HEK293T (cell line): ENCODE measurements at regions not wholly inside any gene's neighbourhood (a gene's known extent, or its start where the extent isn't known, plus 50 kb on each side); places are given as distances from the start of the nearest gene placed in this dataset.

Source experiments
- CTCF ChIA-PET: fragments of 350-600 bp; formaldehyde crosslinking; extraction: SDS; loops from one replicate; lab custom pipeline; 2021; ENCODE audit warnings: antibody characterized with exemption, inconsistent platforms; lab: Yijun Ruan, JAX
- POLR2A ChIA-PET: fragments of 350-600 bp; formaldehyde crosslinking; extraction: SDS; loops from one replicate; lab custom pipeline; 2020; ENCODE audit warnings: antibody characterized with exemption, inconsistent platforms; lab: Yijun Ruan, JAX
- DNase-seq: peaks from one replicate; pipeline ENCODE4 v3.0.0; 2012; ENCODE audit warnings: mixed read lengths; ENCODE audit errors: extremely low spot score
- ARNT ChIP-seq: fragments of 450-650 bp; IDR thresholded peaks from 2 replicates; pipeline ENCODE4 v1.6.1; 2017; ENCODE audit warnings: mild to moderate bottlenecking
- BHLHE40 ChIP-seq: fragments of 450-650 bp; IDR thresholded peaks from 2 replicates; pipeline ENCODE4 v1.6.1; 2016; ENCODE audit warnings: mild to moderate bottlenecking, moderate library complexity, borderline replicate concordance
- CTBP1 ChIP-seq: fragments of 450-650 bp; IDR thresholded peaks from 2 replicates; pipeline ENCODE4 v1.6.1; 2016; ENCODE audit warnings: borderline replicate concordance
- ELF4 ChIP-seq: fragments of 450-650 bp; IDR thresholded peaks from 2 replicates; pipeline ENCODE4 v1.6.1; 2017; ENCODE audit warnings: antibody characterized with exemption
- FOXA1 ChIP-seq: fragments of 450-650 bp; IDR thresholded peaks from 2 replicates; pipeline ENCODE4 v1.6.1; 2016; ENCODE audit warnings: mild to moderate bottlenecking
- FOXK2 ChIP-seq: fragments of 450-650 bp; IDR thresholded peaks from 2 replicates; pipeline ENCODE4 v1.6.1; 2016; ENCODE audit warnings: mild to moderate bottlenecking
- FOXM1 ChIP-seq: fragments of 450-650 bp; IDR thresholded peaks from 2 replicates; pipeline ENCODE4 v1.6.1; 2017; ENCODE audit warnings: mild to moderate bottlenecking, borderline replicate concordance
- HDGF ChIP-seq: fragments of 450-650 bp; IDR thresholded peaks from 2 replicates; pipeline ENCODE4 v1.6.1; 2017; ENCODE audit warnings: antibody characterized with exemption, borderline replicate concordance
- L3MBTL2 ChIP-seq: fragments of 450-650 bp; conservative IDR thresholded peaks from 2 replicates; pipeline ENCODE4 v1.6.1; 2016; ENCODE audit warnings: mild to moderate bottlenecking
- LEF1 ChIP-seq: fragments of 450-650 bp; IDR thresholded peaks from 2 replicates; pipeline ENCODE4 v1.6.1; 2017; ENCODE audit warnings: mild to moderate bottlenecking, borderline replicate concordance
- NFRKB ChIP-seq: fragments of 450-650 bp; IDR thresholded peaks from 2 replicates; pipeline ENCODE4 v1.6.1; 2016; ENCODE audit warnings: mild to moderate bottlenecking, moderate library complexity
- PKNOX1 ChIP-seq: fragments of 450-650 bp; IDR thresholded peaks from 2 replicates; pipeline ENCODE4 v1.6.1; 2016
- SP1 ChIP-seq: fragments of 450-650 bp; IDR thresholded peaks from 2 replicates; pipeline ENCODE4 v1.6.1; 2017
- SUZ12 ChIP-seq: fragments of 450-650 bp; IDR thresholded peaks from 2 replicates; pipeline ENCODE4 v1.6.1; 2016; ENCODE audit warnings: mild to moderate bottlenecking
- TARDBP ChIP-seq: fragments of 450-650 bp; IDR thresholded peaks from 2 replicates; pipeline ENCODE4 v1.6.1; 2016
- ZNF384 ChIP-seq: fragments of 450-650 bp; IDR thresholded peaks from 2 replicates; pipeline ENCODE4 v1.6.1; 2016

GRCh38 chr12:125775507-125775906, 710.3 kb downstream of the AACS start:
- TF ChIP-seq ZNF384 (no peak), NFRKB (no peak), SP1 (no peak), FOXA1 (no peak), TARDBP (no peak), FOXK2 (no peak), SUZ12 (no peak), LEF1 (no peak), ELF4 (no peak), CTBP1 (no peak), BHLHE40 (no peak), FOXM1 (no peak), HDGF (no peak), PKNOX1 (no peak), ARNT (no peak), L3MBTL2 (no peak)
- CTCF ChIA-PET: no interaction called here
- DNase-seq: no peak

GRCh38 chr12:125776212-125776611, 711.0 kb downstream of the AACS start:
- POLR2A ChIA-PET: no interaction called here
- TF ChIP-seq ZNF384 (no peak), CTBP1 (no peak), ELF4 (no peak), BHLHE40 (no peak), FOXM1 (no peak), SP1 (no peak), FOXK2 (no peak), NFRKB (no peak)
- CTCF ChIA-PET: no interaction called here
- no peak for DNase-seq

More at GRCh38 chr12:125775507-125775906, 710.3 kb downstream of the AACS start:
- POLR2A ChIA-PET: no interaction called here

- CTCF ChIA-PET: no interaction called here
- no peak for DNase-seq
- POLR2A ChIA-PET: no interaction called here
- TF ChIP-seq HDGF: no peak
- no peak for TF ChIP-seq L3MBTL2
- no peak for TF ChIP-seq ELF4
- no peak for TF ChIP-seq FOXM1
- no peak for TF ChIP-seq SP1
Observed at GRCh38 chr12:125786143-125786542, 720.9 kb downstream of the AACS start.

GRCh38 chr12:125794401-125794800, 729.2 kb downstream of the AACS start:
- DNase-seq: no peak
- ChIA-PET CTCF (no interaction called here), POLR2A (no interaction called here)
- TF ChIP-seq BHLHE40 (no peak), LEF1 (no peak), NFRKB (no peak), CTBP1 (no peak), FOXM1 (no peak), L3MBTL2 (no peak), FOXA1 (no peak), ELF4 (no peak), FOXK2 (no peak), SP1 (no peak), TARDBP (no peak), HDGF (no peak), ARNT (no peak), ZNF384 (no peak)

- no peak for TF ChIP-seq SUZ12
- no peak for TF ChIP-seq PKNOX1
- no peak for TF ChIP-seq ARNT
- no peak for TF ChIP-seq CTBP1
- no peak for TF ChIP-seq TARDBP
- no peak for TF ChIP-seq ELF4
- TF ChIP-seq FOXM1: no peak
- no peak for TF ChIP-seq HDGF
- no peak for TF ChIP-seq SP1
- no peak for TF ChIP-seq L3MBTL2
- TF ChIP-seq LEF1: no peak
- TF ChIP-seq FOXA1: no peak
- no peak for TF ChIP-seq NFRKB
- TF ChIP-seq ZNF384: no peak
- TF ChIP-seq BHLHE40: no peak
- TF ChIP-seq FOXK2: no peak
- POLR2A ChIA-PET: no interaction called here
- DNase-seq: no peak
- CTCF ChIA-PET: no interaction called here
Observed at GRCh38 chr12:125797421-125798175, 732.4 kb downstream of the AACS start.

GRCh38 chr12:125804660-125805059, 739.4 kb downstream of the AACS start:
- ChIA-PET CTCF (no interaction called here), POLR2A (no interaction called here)
- TF ChIP-seq L3MBTL2: no peak
- no peak for TF ChIP-seq FOXK2
- TF ChIP-seq SP1: no peak
- DNase-seq: no peak

- DNase-seq: no peak
- POLR2A ChIA-PET: no interaction called here
- TF ChIP-seq PKNOX1: no peak
- TF ChIP-seq NFRKB: no peak
- no peak for TF ChIP-seq FOXA1
- TF ChIP-seq BHLHE40: no peak
- no peak for TF ChIP-seq SUZ12
- TF ChIP-seq FOXM1: no peak
- no peak for TF ChIP-seq CTBP1
- TF ChIP-seq ZNF384: no peak
- no peak for TF ChIP-seq LEF1
- TF ChIP-seq SP1: no peak
- no peak for TF ChIP-seq ELF4
- TF ChIP-seq ARNT: no peak
- TF ChIP-seq TARDBP: no peak
- no peak for TF ChIP-seq HDGF
- no peak for TF ChIP-seq L3MBTL2
- no peak for TF ChIP-seq FOXK2
- CTCF ChIA-PET: no interaction called here
Observed at GRCh38 chr12:125824276-125824675, 759.0 kb downstream of the AACS start.
